Transverse colon (tissue), 3 donors: ENCODE measurements at regions not wholly inside any gene's neighbourhood (a gene's known extent, or its start where the extent isn't known, plus 50 kb on each side); places are given as distances from the start of the nearest gene placed in this dataset.
"Not testable (repeated sequence)": the region's sequence is repeated elsewhere in the genome, so short reads cannot be mapped to it uniquely, and the experiment has no call there.

Experiments used
- POLR2A ChIP-seq: fragments of 450-650 bp; IDR thresholded peaks from one replicate; pipeline ENCODE4 v1.6.1; 2016; ENCODE audit warnings: antibody characterized with exemption, mild to moderate bottlenecking, moderate library complexity
- TF ChIP-seq, protein P1 (sequence below), 5 experiments: fragments of 200-600 bp in 3 of 5; fragments of 450-650 bp in 2 of 5; sonication (generic) in 3 of 5; IDR thresholded peaks; 1 replicate in 2 of 5; 2 replicates in 3 of 5; pipeline ENCODE4 v1.5.1; 2016 to 2017; ENCODE audit warnings: antibody characterized with exemption in 5 of 5, inconsistent platforms in 3 of 5, mild to moderate bottlenecking in 2 of 5, moderate library complexity in 1 of 5

DNA sequence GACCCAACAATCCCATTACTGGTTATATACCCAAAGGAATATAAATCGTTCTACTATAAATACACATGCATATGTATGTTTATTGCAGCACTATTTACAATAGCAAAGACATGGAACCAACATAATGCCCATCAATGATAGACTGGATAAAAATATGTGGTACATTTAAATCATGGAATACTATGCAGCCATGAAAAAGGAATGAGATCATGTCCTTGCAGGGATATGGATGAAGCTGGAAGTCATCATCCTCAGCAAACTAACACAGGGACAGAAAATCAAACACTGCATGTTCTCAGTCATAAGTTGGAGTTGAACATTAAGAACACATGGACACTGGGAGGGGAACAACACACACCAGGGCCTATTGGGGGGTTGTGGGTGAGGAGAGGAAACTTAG is 741.8 kb downstream of the CDH18 start:
- TF ChIP-seq, protein P1, sequence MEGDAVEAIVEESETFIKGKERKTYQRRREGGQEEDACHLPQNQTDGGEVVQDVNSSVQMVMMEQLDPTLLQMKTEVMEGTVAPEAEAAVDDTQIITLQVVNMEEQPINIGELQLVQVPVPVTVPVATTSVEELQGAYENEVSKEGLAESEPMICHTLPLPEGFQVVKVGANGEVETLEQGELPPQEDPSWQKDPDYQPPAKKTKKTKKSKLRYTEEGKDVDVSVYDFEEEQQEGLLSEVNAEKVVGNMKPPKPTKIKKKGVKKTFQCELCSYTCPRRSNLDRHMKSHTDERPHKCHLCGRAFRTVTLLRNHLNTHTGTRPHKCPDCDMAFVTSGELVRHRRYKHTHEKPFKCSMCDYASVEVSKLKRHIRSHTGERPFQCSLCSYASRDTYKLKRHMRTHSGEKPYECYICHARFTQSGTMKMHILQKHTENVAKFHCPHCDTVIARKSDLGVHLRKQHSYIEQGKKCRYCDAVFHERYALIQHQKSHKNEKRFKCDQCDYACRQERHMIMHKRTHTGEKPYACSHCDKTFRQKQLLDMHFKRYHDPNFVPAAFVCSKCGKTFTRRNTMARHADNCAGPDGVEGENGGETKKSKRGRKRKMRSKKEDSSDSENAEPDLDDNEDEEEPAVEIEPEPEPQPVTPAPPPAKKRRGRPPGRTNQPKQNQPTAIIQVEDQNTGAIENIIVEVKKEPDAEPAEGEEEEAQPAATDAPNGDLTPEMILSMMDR (IDR thresholded peaks at IDR 0.05) = not testable (repeated sequence)
- not testable (repeated sequence) for TF ChIP-seq POLR2A
